ENCODE measurements at regions not wholly inside any gene's neighbourhood (a gene's known extent, or its start where the extent isn't known, plus 50 kb on each side); places are given as distances from the start of the nearest gene placed in this dataset.
A peak's percentile ranks its signal among the peaks of the same experiment; 100 is the strongest.

DNA sequence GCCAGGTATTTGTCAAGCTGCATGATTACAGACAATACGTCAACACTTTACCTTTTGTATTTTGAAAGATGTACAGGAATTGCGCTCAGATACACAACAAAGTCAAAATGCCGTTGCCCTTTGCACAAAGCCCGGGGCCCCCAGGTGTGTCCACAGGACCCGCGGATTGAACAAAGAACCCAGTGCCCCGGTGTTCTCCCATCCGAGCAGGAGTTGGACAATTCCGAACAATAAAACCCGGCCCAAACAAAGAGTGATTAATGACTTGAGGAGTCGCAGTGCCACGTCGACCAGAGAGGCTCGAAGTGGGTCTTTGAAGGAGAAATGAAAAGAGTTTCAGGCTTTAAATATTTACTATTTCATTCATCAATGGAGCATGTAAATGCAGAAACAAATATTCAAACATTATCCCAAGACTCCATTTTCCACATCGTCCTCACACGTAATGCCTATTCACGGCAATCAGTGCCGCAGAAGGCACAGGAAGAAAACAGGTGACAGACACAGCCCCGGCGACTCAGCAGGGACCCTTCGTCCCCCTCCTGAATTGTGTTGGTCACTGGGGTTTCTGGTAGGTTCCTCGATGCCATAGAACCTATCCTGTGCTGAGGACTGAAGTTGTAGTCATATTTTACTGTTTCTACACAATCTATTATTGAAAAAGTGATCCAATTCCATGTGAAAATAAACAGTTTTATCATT lies 70.9 kb upstream of the MGMT start:
- Mint-ChIP-seq H3K9me3 (no peaks in the 10 kb centered on the region), H3K4me3 (no peak overlapping the region)

DNA sequence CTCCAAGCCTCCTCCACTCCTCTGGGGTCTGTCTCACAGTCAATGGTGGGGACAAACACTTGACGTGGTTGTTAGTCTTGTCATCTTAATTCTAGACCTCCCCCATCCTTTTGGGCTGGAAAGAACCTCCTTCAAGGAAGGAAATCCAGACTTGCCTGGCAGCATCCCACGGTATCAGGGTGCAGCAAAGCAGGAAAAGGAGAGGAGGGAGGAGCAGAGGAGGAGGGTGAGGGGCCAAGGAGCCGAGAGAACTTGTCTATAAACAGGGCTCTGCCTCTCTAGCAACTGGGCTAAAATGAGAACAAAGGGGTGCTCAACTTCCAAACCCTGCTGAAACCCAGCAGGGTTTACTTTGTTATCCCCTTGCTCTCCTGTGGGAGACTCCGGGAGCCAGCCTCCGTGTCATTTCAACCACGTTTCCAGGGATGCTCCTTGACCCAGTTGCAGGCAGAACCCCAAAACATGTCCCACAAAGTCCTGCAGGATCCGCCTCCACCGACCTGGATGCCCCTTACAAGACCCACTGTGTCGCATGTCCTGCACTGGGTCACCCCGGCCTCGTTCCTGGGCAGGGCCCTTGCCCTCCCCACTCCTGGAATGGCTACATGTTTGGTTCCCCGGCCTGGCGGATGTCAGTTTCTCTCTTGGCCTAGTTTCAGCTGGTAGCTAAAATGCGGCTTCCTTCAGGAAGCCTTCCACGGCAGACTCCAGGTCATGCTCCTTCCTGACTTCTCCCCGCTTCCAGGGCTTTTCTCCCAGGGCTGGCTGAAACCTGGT lies 69.7 kb upstream of the MGMT start:
- H3K27me3 Mint-ChIP-seq (ENCODE audit: insufficient read depth, low read depth): peaks cover 5% of the 10 kb centered on the region
- no peaks in the 10 kb centered on the region for H3K27me3 ChIP-seq
- H3F3A ChIP-seq (ENCODE audit: low read depth): no peaks in the 10 kb centered on the region
- H3K79me2 ChIP-seq (ENCODE audit: low read depth): no peaks in the 10 kb centered on the region
- H3K4me1 Mint-ChIP-seq: peaks cover 22% of the 10 kb centered on the region
- no peak overlapping the region for H3K4me3 ChIP-seq
- H3K36me3 Mint-ChIP-seq: no peaks in the 10 kb centered on the region
- H3K4me1 ChIP-seq: peaks cover 27% of the 10 kb centered on the region
- H3K9me3 Mint-ChIP-seq: no peaks in the 10 kb centered on the region
- no peak overlapping the region for H3K27ac Mint-ChIP-seq
- no peaks in the 10 kb centered on the region for H4K20me1 ChIP-seq (ENCODE audit: low read depth)
- H3K4me3 Mint-ChIP-seq: no peak overlapping the region
- H3K9me3 ChIP-seq (ENCODE audit: low read depth): no peaks in the 10 kb centered on the region
- H3K9ac ChIP-seq: no peak overlapping the region
- no peak for TF ChIP-seq EZH2phosphoT487 (IDR thresholded peaks at IDR 0.05)
- no peak for TF ChIP-seq EZH2 (IDR thresholded peaks at IDR 0.05)
- TF ChIP-seq, protein P1, sequence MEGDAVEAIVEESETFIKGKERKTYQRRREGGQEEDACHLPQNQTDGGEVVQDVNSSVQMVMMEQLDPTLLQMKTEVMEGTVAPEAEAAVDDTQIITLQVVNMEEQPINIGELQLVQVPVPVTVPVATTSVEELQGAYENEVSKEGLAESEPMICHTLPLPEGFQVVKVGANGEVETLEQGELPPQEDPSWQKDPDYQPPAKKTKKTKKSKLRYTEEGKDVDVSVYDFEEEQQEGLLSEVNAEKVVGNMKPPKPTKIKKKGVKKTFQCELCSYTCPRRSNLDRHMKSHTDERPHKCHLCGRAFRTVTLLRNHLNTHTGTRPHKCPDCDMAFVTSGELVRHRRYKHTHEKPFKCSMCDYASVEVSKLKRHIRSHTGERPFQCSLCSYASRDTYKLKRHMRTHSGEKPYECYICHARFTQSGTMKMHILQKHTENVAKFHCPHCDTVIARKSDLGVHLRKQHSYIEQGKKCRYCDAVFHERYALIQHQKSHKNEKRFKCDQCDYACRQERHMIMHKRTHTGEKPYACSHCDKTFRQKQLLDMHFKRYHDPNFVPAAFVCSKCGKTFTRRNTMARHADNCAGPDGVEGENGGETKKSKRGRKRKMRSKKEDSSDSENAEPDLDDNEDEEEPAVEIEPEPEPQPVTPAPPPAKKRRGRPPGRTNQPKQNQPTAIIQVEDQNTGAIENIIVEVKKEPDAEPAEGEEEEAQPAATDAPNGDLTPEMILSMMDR (IDR thresholded peaks at IDR 0.05): no peak
- H3K27ac ChIP-seq: no peak overlapping the region
- no peaks in the 10 kb centered on the region for H3K36me3 ChIP-seq
- peak overlapping the region; percentile 79 for H2AFZ ChIP-seq (replicated peaks)
- H3K4me2 ChIP-seq: no peak overlapping the region
- DNase-seq (ENCODE audit: low spot score): no peak

More for the DNA sequence above, 70.9 kb upstream of the MGMT start:
- H3K27me3 ChIP-seq: no peaks in the 10 kb centered on the region
- peaks cover 22% of the 10 kb centered on the region for H3K4me1 Mint-ChIP-seq
- no peaks in the 10 kb centered on the region for H3F3A ChIP-seq (ENCODE audit: low read depth)
- no peak overlapping the region for H2AFZ ChIP-seq (replicated peaks)
- no peaks in the 10 kb centered on the region for H4K20me1 ChIP-seq (ENCODE audit: low read depth)
- no peaks in the 10 kb centered on the region for H3K36me3 ChIP-seq
- no peaks in the 10 kb centered on the region for H3K79me2 ChIP-seq (ENCODE audit: low read depth)
- peaks cover 3% of the 10 kb centered on the region for H3K27me3 Mint-ChIP-seq (ENCODE audit: insufficient read depth, low read depth)
- no peak overlapping the region for H3K9ac ChIP-seq
- TF ChIP-seq, protein P1 (IDR thresholded peaks at IDR 0.05): no peak
- TF ChIP-seq EZH2phosphoT487 (IDR thresholded peaks at IDR 0.05): no peak
- peaks cover 27% of the 10 kb centered on the region for H3K4me1 ChIP-seq
- H3K4me2 ChIP-seq: peak overlapping the region; percentile 12
- H3K36me3 Mint-ChIP-seq: no peaks in the 10 kb centered on the region
- H3K9me3 ChIP-seq (ENCODE audit: low read depth): no peaks in the 10 kb centered on the region
- H3K4me3 ChIP-seq: no peak overlapping the region
- peak; percentile 31 for DNase-seq (ENCODE audit: low spot score)
- no peak overlapping the region for H3K27ac Mint-ChIP-seq
- no peak overlapping the region for H3K27ac ChIP-seq

DNA sequence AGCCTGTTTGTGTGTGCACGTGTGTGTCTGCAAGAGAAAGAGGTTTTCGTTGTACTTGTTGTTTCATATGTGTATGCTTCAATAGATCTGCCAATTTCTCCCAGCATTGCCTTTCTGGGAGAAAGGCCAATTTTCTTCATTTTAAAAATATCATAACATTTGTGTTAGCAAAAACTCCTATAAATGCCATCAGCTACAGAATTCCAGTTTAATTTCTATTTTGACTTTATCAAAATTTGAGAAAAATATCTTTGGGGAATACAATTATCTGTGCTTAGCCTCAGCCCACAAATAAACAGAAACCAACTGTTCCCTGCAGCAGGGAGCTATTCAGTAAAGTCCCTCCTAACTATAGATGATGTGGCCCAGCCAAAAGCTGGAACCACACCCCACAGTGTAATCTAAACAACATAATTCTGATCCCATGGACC lies 68.3 kb upstream of the MGMT start:
- no peaks in the 10 kb centered on the region for H3K36me3 Mint-ChIP-seq
- H3K9ac ChIP-seq: no peak overlapping the region
- no peaks in the 10 kb centered on the region for H4K20me1 ChIP-seq (ENCODE audit: low read depth)
- no peaks in the 10 kb centered on the region for H3K9me3 ChIP-seq (ENCODE audit: low read depth)
- H3K4me3 Mint-ChIP-seq: no peak overlapping the region
- no peak overlapping the region for H3K27ac Mint-ChIP-seq
- no peaks in the 10 kb centered on the region for H3K36me3 ChIP-seq
- peaks cover 27% of the 10 kb centered on the region for H3K4me1 ChIP-seq
- TF ChIP-seq EZH2phosphoT487 (IDR thresholded peaks at IDR 0.05) (no peak), EZH2 (IDR thresholded peaks at IDR 0.05) (no peak)
- TF ChIP-seq, protein P1 (IDR thresholded peaks at IDR 0.05): no peak
- H3K4me3 ChIP-seq: no peak overlapping the region
- H3K27me3 ChIP-seq: no peaks in the 10 kb centered on the region
- no peak for DNase-seq (ENCODE audit: low spot score)
- H3F3A ChIP-seq (ENCODE audit: low read depth): no peaks in the 10 kb centered on the region
- no peaks in the 10 kb centered on the region for H3K79me2 ChIP-seq (ENCODE audit: low read depth)
- no peak overlapping the region for H3K4me2 ChIP-seq
- H2AFZ ChIP-seq (replicated peaks): no peak overlapping the region
- peaks cover 6% of the 10 kb centered on the region for H3K27me3 Mint-ChIP-seq (ENCODE audit: insufficient read depth, low read depth)
- H3K27ac ChIP-seq: no peak overlapping the region
- no peaks in the 10 kb centered on the region for H3K9me3 Mint-ChIP-seq
- H3K4me1 Mint-ChIP-seq: peaks cover 22% of the 10 kb centered on the region
